SK-N-MC (cell line): ENCODE measurements at regions not wholly inside any gene's neighbourhood (a gene's known extent, or its start where the extent isn't known, plus 50 kb on each side); places are given as distances from the start of the nearest gene placed in this dataset.
"Not testable (repeated sequence)": the region's sequence is repeated elsewhere in the genome, so short reads cannot be mapped to it uniquely, and the experiment has no call there.

ENCODE experiments used
- DNase-seq: peaks from one replicate; pipeline ENCODE4 v3.0.0-alpha.2; 2011; ENCODE audit warnings: low read depth, low spot score
- H3K27ac ChIP-seq: fragments of 200-600 bp; sonication (generic); 2 replicates; pipeline ENCODE4 v1.5.1; 2016; ENCODE audit warnings: mixed run types
- H3K36me3 ChIP-seq: fragments of 200-600 bp; sonication (generic); 2 replicates; pipeline ENCODE4 v1.6.1; 2017; ENCODE audit warnings: antibody characterized with exemption, low read length, mixed read lengths; ENCODE audit not compliant: insufficient read depth
- H3K4me3 ChIP-seq: fragments of 200-600 bp; sonication (generic); 2 replicates; pipeline ENCODE4 v1.5.1; 2016
- H3K9ac ChIP-seq: fragments of 200-600 bp; sonication (generic); 2 replicates; pipeline ENCODE4 v1.8.0; 2017; ENCODE audit warnings: mixed run types, mixed read lengths; ENCODE audit not compliant: insufficient read length
- H3K9me3 ChIP-seq: fragments of 200-600 bp; sonication (generic); 2 replicates; pipeline ENCODE4 v1.6.1; 2017; ENCODE audit warnings: low read depth, mild to moderate bottlenecking, antibody characterized with exemption, low read length, moderate library complexity, mixed read lengths
- EZH2 ChIP-seq: fragments of 200-600 bp; sonication (generic); IDR thresholded peaks from one replicate; pipeline ENCODE4 v1.6.1; 2017; ENCODE audit warnings: antibody characterized with exemption
- FOXP2 ChIP-seq: optimal IDR thresholded peaks from 2 replicates; pipeline ENCODE3; 2011; ENCODE audit warnings: mild to moderate bottlenecking, moderate library complexity; ENCODE audit not compliant: insufficient read depth; ENCODE audit errors: extremely low read length, control extremely low read depth
- POLR2AphosphoS5 ChIP-seq: IDR thresholded peaks from 2 replicates; pipeline ENCODE4 v1.6.1; 2012; ENCODE audit warnings: mild to moderate bottlenecking, low read depth, low read length, borderline replicate concordance

DNA sequence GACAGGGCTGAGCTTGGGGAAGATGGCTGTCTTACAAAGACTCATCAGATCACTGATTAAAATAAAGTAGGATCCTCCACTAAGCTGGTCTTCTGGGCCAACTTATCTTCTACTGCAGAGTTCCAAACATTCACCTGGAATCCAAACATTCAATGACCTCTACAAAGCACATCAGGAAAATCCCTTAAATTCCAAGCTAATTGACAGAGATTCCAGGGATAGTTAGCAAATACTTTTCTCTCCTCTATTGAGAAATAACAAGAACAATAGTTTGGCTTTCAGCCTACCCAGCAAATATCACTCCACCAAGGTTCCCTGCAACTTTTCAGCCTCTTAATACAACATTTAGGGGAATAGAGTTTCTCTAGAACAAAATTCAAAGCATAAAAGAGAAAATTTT lies 140.6 kb upstream of the LIFR start:
- Histone ChIP-seq H3K9me3 (no peaks in the 10 kb centered on the region), H3K27ac (no peak overlapping the region), H3K36me3 (no peaks in the 10 kb centered on the region), H3K4me3 (no peak overlapping the region), H3K9ac (no peak overlapping the region)
- TF ChIP-seq EZH2, result no peak
- TF ChIP-seq POLR2AphosphoS5, result no peak
- TF ChIP-seq FOXP2, result no peak
- no peak for DNase-seq

DNA sequence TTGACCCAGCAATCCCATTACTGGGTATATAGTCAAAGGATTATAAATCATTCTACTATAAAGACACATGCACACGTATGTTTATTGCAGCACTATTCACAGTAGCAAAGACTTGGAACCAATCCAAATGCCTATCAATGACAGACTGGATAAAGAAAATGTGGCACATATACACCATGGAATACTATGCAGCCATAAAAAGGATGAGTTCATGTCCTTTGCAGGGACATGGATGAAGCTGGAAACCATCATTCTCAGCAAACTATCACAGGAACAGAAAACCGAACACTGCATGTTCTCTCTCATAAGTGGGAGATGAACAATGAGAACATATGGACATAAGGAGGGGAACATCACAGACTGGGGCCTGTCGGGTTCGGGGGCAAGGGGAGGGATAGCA lies 140.3 kb upstream of the OSMR start:
- not testable (repeated sequence) for H3K9me3 ChIP-seq, H3K36me3 ChIP-seq, DNase-seq, H3K27ac ChIP-seq, H3K9ac ChIP-seq, H3K4me3 ChIP-seq

DNA sequence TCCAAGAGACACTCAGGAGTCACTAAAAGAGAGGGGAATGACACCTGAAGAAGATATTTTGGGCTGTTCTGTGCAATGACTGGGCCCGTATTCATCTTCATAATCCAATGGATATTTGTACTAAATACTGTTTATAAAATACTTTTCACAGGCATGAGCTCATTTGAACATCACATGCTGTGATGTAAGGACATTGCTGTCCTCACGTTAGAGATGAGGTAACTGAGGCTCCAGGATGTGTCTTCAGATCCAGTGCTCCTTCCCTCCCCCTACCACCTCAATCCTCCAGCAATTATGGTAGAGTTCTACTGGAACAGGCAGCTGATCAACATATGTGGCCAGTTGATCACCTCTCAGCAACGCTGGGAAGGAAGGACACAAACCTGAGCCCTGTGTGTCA lies 139.4 kb upstream of the OSMR start:
- TF ChIP-seq FOXP2 (no peak), POLR2AphosphoS5 (no peak), EZH2 (no peak)
- no peaks in the 10 kb centered on the region for H3K9me3 ChIP-seq
- no peak for DNase-seq
- no peaks in the 10 kb centered on the region for H3K36me3 ChIP-seq
- no peak overlapping the region for H3K27ac ChIP-seq
- H3K9ac ChIP-seq, result no peak overlapping the region
- H3K4me3 ChIP-seq, result no peak overlapping the region

DNA sequence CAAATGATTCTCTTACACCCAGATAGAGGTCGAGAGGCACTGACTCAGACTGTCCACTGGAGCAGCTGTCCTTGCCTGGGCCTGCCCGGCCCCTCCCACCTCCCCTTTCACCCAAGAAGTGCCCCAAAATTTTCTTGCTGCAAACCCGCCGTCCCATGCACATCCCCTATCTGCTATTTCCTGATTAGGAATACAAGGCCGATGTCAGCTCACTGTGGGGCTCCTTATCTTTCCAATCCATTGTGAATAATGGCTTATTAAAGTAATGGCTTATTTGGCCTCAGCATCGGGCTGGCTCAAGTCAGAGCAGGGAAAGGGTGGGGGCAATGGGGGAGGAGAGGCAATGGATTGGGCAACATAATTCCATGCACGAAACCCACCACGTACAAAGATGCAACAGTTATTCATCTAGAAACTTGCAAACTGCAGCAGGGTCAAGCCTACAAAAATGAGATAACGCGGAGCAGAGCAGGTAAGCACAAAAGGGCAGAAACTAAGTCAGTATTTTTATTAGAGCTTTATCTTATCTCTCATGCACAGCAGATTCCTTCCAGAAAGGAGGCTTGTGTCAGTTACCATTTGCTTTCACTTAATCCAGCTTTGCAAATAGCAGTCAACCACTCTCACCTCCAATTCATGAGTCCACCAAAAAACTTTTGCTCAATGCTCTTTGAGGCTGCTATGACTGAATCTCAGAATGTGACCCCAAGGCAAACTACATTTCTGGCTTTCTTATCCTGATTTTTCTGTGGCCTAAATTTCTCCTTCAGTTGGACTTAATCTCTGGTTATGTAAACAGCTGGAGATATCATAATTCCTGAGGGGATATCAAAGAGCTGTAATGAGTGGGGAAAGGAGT lies 138.2 kb upstream of the OSMR start:
- H3K36me3 ChIP-seq, result no peaks in the 10 kb centered on the region
- DNase-seq, result no peak
- no peak for TF ChIP-seq FOXP2
- TF ChIP-seq EZH2, result no peak
- TF ChIP-seq POLR2AphosphoS5, result no peak
- no peak overlapping the region for H3K9ac ChIP-seq
- no peak overlapping the region; the same call in 1 of the 2 replicates for H3K27ac ChIP-seq
- no peaks in the 10 kb centered on the region for H3K9me3 ChIP-seq
- no peak overlapping the region for H3K4me3 ChIP-seq

DNA sequence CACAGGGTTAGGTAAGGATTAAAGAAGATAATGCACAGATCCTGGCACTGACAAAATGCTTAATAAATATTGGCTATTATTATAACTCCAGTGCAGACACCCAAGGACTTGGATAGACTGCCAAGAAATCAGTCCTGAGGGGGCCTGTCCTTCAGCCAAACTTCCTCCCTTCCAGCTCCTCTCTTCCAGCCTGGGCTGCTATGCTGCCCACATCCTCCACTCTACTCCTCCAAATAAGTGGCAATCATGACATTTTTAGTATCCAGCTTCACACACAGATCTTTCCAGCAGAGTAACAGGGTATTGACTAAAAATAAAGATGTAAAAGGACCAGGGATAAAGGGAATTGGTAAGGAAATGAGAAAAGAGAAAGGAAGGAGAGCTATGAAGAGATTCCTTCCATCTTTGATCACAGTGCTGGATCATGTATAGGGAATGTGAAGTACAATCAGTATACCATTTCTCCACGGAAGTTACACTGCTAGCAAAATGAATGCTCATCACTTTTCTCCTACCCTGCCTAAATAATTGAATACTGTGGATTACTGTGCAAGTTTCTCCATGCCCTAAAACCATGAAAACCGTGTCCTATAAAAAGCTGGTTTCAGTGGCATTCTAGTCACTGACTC lies 136.0 kb upstream of the OSMR start:
- TF ChIP-seq POLR2AphosphoS5 (no peak), FOXP2 (no peak), EZH2 (no peak)
- Histone ChIP-seq H3K9ac (peak overlapping the region; percentile 58), H3K36me3 (no peaks in the 10 kb centered on the region), H3K4me3 (peak overlapping the region; percentile 55), H3K9me3 (no peaks in the 10 kb centered on the region), H3K27ac (peak overlapping the region; percentile 93)
- no peak for DNase-seq

DNA sequence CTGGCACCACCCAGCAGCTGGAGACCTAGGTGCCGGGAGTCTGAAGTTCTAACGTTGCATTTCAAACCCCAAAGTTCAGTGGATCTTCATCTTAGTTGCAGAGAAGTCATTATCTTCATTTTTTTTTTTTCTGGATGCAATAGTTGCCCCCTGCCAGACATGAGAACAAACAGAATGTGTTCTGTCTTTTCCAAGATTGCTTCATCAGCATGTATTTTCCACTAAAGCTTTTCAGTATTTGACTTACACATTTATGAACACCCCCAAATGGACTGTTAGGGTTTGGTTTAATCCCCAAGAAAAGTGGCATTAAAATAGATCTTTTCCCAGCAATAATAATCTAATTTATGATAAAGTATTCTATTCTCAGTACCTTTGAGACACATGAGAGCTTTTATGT lies 135.2 kb upstream of the OSMR start:
- peak overlapping the region; percentile 58 for H3K9ac ChIP-seq
- peak overlapping the region; percentile 55 for H3K4me3 ChIP-seq
- no peaks in the 10 kb centered on the region for H3K36me3 ChIP-seq
- TF ChIP-seq FOXP2, result no peak
- TF ChIP-seq POLR2AphosphoS5, result no peak
- no peak for TF ChIP-seq EZH2
- DNase-seq, result no peak
- H3K9me3 ChIP-seq, result no peaks in the 10 kb centered on the region
- peak overlapping the region; percentile 93 for H3K27ac ChIP-seq

- Histone ChIP-seq H3K36me3 (no peaks in the 10 kb centered on the region), H3K4me3 (no peak overlapping the region), H3K27ac (no peak overlapping the region), H3K9me3 (no peaks in the 10 kb centered on the region), H3K9ac (no peak overlapping the region)
- DNase-seq, result no peak
- no peak for TF ChIP-seq POLR2AphosphoS5
- TF ChIP-seq EZH2, result no peak
- no peak for TF ChIP-seq FOXP2
Observed at GRCh38 chr5:38712391-38712790, 133.4 kb upstream of the OSMR start.

DNA sequence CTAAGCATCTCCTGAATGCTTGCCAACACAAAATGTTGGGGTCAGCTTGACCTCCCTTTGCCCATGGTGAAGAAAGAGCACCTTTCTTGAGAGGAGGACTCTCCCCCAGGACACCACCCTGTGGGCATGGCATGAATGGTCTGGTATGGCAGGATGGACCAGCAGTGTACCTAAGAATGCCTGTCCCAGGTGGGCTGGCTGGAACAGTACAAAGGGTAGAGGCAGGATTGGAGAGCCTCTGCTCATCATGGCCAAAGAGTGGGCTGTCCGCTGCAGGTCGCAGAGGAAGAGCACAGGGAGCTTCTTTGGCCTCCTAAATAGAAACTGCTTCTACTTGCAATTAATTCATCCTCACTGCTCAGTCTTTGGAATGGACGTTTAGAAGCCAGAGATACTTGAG lies 131.6 kb upstream of the OSMR start:
- H3K4me3 ChIP-seq, result no peak overlapping the region
- no peak for TF ChIP-seq FOXP2
- TF ChIP-seq EZH2, result no peak
- no peak for TF ChIP-seq POLR2AphosphoS5
- DNase-seq, result no peak
- H3K36me3 ChIP-seq, result no peaks in the 10 kb centered on the region
- no peak overlapping the region for H3K9ac ChIP-seq
- no peaks in the 10 kb centered on the region for H3K9me3 ChIP-seq
- peak overlapping the region; percentile 77; the same call in 1 of the 2 replicates for H3K27ac ChIP-seq
